ENCODE measurements at regions not wholly inside any gene's neighbourhood (a gene's known extent, or its start where the extent isn't known, plus 50 kb on each side); places are given as distances from the start of the nearest gene placed in this dataset.

GRCh38 chr6:122330315-122330714, 69.1 kb upstream of the HSF2 start:
- Histone ChIP-seq H3K4me1 (ENCODE audit: insufficient read depth, low read length) (no peaks in the 10 kb centered on the region), H3K36me3 (replicated peaks in 1 of 2; ENCODE audit: control insufficient read depth in 1 of 2, insufficient read depth in 2 of 2, low read length in 2 of 2) (no peaks in the 10 kb centered on the region), H2AFZ (ENCODE audit: low read length) (no peak overlapping the region), H3K9me3 (ENCODE audit: low read length) (no peaks in the 10 kb centered on the region), H3K27me3 (ENCODE audit: control insufficient read depth in 1 of 2, insufficient read depth in 2 of 2, low read length in 2 of 2) (no peaks in the 10 kb centered on the region), H3K27ac (ENCODE audit: extremely low read length, insufficient read depth, low read length) (no peak overlapping the region), H3K79me2 (ENCODE audit: insufficient read depth, low read length) (no peaks in the 10 kb centered on the region), H4K20me1 (ENCODE audit: insufficient read depth, low read length) (no peaks in the 10 kb centered on the region), H3K4me2 (ENCODE audit: low read depth, low read length) (no peak overlapping the region), H3K4me3 (replicated peaks in 1 of 3; ENCODE audit: insufficient read depth in 1 of 3, low read depth in 2 of 3, low read length in 3 of 3) (no peak overlapping the region), H3K9ac (ENCODE audit: insufficient read depth, low read depth, low read length) (no peak overlapping the region)
- ChIA-PET CTCF (ENCODE audit: low intra/inter-chr PET ratio, low total read pairs) (no interaction called here), POLR2A (no interaction called here)
- in situ Hi-C loops (cut with HindIII; ENCODE audit: extremely low pct_ligation_motif_present, low pct_unique_long_range_greater_than_20kb) (no loop called here), intact Hi-C loops (cut with micrococcal nuclease; ENCODE audit: unreplicated experiment) (no loop called here)
- TF ChIP-seq ZNF512B (CRISPR knock-in tag; IDR thresholded peaks at IDR 0.05; ENCODE audit: borderline replicate concordance), result no peak
- TF ChIP-seq SRSF9 (IDR thresholded peaks at IDR 0.05; ENCODE audit: borderline replicate concordance, insufficient read depth, low read depth, low read length, poor library complexity, severe bottlenecking), result no peak
- TF ChIP-seq, protein P1, sequence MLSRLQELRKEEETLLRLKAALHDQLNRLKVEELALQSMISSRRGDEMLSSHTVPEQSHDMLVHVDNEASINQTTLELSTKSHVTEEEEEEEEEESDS (CRISPR knock-in tag; IDR thresholded peaks at IDR 0.05; ENCODE audit: borderline replicate concordance), result no peak
- TF ChIP-seq, protein P2, sequence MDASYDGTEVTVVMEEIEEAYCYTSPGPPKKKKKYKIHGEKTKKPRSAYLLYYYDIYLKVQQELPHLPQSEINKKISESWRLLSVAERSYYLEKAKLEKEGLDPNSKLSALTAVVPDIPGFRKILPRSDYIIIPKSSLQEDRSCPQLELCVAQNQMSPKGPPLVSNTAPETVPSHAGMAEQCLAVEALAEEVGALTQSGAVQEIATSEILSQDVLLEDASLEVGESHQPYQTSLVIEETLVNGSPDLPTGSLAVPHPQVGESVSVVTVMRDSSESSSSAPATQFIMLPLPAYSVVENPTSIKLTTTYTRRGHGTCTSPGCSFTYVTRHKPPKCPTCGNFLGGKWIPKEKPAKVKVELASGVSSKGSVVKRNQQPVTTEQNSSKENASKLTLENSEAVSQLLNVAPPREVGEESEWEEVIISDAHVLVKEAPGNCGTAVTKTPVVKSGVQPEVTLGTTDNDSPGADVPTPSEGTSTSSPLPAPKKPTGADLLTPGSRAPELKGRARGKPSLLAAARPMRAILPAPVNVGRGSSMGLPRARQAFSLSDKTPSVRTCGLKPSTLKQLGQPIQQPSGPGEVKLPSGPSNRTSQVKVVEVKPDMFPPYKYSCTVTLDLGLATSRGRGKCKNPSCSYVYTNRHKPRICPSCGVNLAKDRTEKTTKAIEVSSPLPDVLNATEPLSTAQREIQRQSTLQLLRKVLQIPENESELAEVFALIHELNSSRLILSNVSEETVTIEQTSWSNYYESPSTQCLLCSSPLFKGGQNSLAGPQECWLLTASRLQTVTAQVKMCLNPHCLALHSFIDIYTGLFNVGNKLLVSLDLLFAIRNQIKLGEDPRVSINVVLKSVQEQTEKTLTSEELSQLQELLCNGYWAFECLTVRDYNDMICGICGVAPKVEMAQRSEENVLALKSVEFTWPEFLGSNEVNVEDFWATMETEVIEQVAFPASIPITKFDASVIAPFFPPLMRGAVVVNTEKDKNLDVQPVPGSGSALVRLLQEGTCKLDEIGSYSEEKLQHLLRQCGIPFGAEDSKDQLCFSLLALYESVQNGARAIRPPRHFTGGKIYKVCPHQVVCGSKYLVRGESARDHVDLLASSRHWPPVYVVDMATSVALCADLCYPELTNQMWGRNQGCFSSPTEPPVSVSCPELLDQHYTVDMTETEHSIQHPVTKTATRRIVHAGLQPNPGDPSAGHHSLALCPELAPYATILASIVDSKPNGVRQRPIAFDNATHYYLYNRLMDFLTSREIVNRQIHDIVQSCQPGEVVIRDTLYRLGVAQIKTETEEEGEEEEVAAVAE (CRISPR knock-in tag; IDR thresholded peaks at IDR 0.05; ENCODE audit: borderline replicate concordance), result no peak
- TF ChIP-seq AGO2 (optimal IDR thresholded peaks at IDR 0.05; ENCODE audit: low read depth, low read length), result no peak
- no peak for TF ChIP-seq ZNF253 (CRISPR knock-in tag; IDR thresholded peaks at IDR 0.05; ENCODE audit: borderline replicate concordance)
- no peak for TF ChIP-seq CHD2 (IDR thresholded peaks at IDR 0.05; ENCODE audit: low read depth, low read length)
- TF ChIP-seq NFRKB (IDR thresholded peaks at IDR 0.05), result no peak
- TF ChIP-seq, protein P3, sequence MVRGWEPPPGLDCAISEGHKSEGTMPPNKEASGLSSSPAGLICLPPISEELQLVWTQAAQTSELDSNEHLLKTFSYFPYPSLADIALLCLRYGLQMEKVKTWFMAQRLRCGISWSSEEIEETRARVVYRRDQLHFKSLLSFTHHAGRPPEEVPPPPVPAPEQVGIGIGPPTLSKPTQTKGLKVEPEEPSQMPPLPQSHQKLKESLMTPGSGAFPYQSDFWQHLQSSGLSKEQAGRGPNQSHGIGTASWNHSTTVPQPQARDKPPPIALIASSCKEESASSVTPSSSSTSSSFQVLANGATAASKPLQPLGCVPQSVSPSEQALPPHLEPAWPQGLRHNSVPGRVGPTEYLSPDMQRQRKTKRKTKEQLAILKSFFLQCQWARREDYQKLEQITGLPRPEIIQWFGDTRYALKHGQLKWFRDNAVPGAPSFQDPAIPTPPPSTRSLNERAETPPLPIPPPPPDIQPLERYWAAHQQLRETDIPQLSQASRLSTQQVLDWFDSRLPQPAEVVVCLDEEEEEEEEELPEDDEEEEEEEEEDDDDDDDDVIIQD (CRISPR knock-in tag; IDR thresholded peaks at IDR 0.05; ENCODE audit: low read depth), result no peak
- BruUV-seq (replicated peaks), result no TSS peak
- FAIRE-seq (no peak), DNase-seq (ENCODE audit: low spot score) (no peak), ATAC-seq (no peak)
- WGBS (ENCODE audit: low lambda C conversion rate), result 3% methylated on average over 1 of the region's 1 CpG
